HFFc6 (cell line): ENCODE measurements at regions not wholly inside any gene's neighbourhood (a gene's known extent, or its start where the extent isn't known, plus 50 kb on each side); places are given as distances from the start of the nearest gene placed in this dataset.

Experiments used
- DNase-seq: peaks from one replicate; pipeline ENCODE4 v3.0.0-alpha.2; 2018
- H3K27ac Mint-ChIP-seq: 2 replicates; pipeline ENCODE4 v1.8.0; 2020; ENCODE audit warnings: mild to moderate bottlenecking, mixed read lengths
- H3K27me3 Mint-ChIP-seq: 2 replicates; pipeline ENCODE4 v1.8.0; 2021; ENCODE audit warnings: mild to moderate bottlenecking, moderate library complexity, mixed read lengths; ENCODE audit not compliant: insufficient read depth
- H3K36me3 Mint-ChIP-seq: 2 replicates; pipeline ENCODE4 v1.8.0; 2021; ENCODE audit warnings: low read depth, mixed read lengths
- H3K4me1 Mint-ChIP-seq: 2 replicates; pipeline ENCODE4 v1.8.0; 2020; ENCODE audit warnings: low read depth, mixed read lengths
- H3K4me3 Mint-ChIP-seq: 2 replicates; pipeline ENCODE4 v1.8.0; 2020; ENCODE audit warnings: mild to moderate bottlenecking, moderate library complexity, mixed read lengths
- H3K9me3 Mint-ChIP-seq: 2 replicates; pipeline ENCODE4 v1.8.0; 2020; ENCODE audit warnings: mild to moderate bottlenecking, mixed read lengths
- TF ChIP-seq, protein P1 (sequence below): fragments of 200-600 bp; sonication (generic); IDR thresholded peaks from 2 replicates; pipeline ENCODE4 v1.5.0; 2021; ENCODE audit warnings: antibody characterized with exemption, mild to moderate bottlenecking

DNA sequence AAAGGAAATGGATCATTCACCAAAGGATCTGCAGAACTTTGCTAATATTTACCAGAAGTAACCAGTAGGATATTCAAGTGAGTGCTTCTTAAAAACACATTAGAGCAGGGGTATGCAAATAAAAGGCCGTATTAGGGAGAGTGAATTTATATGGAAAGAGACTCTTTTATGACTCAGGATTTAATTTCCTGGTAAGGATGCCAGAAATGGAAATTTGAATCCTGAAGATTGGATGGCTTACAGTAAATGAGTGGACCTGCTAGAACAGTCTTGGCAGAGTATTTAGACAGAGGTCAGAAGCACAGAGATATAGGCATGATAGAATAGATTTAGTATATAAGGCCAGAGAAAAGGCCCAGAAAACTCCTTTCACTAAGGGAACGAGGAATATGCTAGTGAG, 201.6 kb downstream of the SLITRK5 start:
- no peak for DNase-seq
- Mint-ChIP-seq H3K27ac (no peak overlapping the region), H3K4me3 (no peak overlapping the region), H3K27me3 (no peaks in the 10 kb centered on the region), H3K9me3 (peaks cover 10% of the 10 kb centered on the region), H3K4me1 (no peaks in the 10 kb centered on the region), H3K36me3 (no peaks in the 10 kb centered on the region)
- TF ChIP-seq, protein P1, sequence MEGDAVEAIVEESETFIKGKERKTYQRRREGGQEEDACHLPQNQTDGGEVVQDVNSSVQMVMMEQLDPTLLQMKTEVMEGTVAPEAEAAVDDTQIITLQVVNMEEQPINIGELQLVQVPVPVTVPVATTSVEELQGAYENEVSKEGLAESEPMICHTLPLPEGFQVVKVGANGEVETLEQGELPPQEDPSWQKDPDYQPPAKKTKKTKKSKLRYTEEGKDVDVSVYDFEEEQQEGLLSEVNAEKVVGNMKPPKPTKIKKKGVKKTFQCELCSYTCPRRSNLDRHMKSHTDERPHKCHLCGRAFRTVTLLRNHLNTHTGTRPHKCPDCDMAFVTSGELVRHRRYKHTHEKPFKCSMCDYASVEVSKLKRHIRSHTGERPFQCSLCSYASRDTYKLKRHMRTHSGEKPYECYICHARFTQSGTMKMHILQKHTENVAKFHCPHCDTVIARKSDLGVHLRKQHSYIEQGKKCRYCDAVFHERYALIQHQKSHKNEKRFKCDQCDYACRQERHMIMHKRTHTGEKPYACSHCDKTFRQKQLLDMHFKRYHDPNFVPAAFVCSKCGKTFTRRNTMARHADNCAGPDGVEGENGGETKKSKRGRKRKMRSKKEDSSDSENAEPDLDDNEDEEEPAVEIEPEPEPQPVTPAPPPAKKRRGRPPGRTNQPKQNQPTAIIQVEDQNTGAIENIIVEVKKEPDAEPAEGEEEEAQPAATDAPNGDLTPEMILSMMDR = no peak

GRCh38 chr13:87877477-87877876, 206.3 kb downstream of the SLITRK5 start:
- no peaks in the 10 kb centered on the region for H3K27me3 Mint-ChIP-seq
- no peaks in the 10 kb centered on the region; the same call in none of the 2 replicates for H3K9me3 Mint-ChIP-seq
- TF ChIP-seq, protein P1 = no peak
- no peak for DNase-seq
- H3K36me3 Mint-ChIP-seq = no peaks in the 10 kb centered on the region
- no peak overlapping the region for H3K27ac Mint-ChIP-seq
- no peaks in the 10 kb centered on the region for H3K4me1 Mint-ChIP-seq
- no peak overlapping the region for H3K4me3 Mint-ChIP-seq

DNA sequence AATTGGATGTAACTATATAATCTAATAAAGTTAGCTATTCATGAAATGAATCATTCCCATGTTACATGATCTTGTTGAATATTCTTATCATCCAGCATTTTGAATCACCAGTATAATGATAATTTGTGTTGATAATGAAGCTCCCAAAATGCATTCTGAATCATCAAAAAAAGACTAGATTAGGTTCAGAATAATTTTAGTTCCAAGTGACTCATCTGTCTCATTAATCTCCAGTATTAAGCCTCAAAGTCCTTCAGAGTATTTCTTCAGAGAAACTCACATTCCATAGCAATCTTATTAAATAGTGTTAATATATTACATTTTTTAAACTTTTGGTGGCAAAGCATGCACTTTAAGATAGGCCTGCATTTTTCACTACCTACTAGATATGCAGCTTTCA, 207.5 kb downstream of the SLITRK5 start:
- Mint-ChIP-seq H3K27me3 (no peaks in the 10 kb centered on the region), H3K27ac (no peak overlapping the region)
- no peak for DNase-seq

GRCh38 chr13:87884884-87885283, 213.7 kb downstream of the SLITRK5 start:
- H3K27ac Mint-ChIP-seq = no peak overlapping the region
- TF ChIP-seq, protein P1 = no peak
- no peaks in the 10 kb centered on the region for H3K27me3 Mint-ChIP-seq
- H3K9me3 Mint-ChIP-seq = peaks cover 24% of the 10 kb centered on the region
- no peaks in the 10 kb centered on the region for H3K36me3 Mint-ChIP-seq
- no peak overlapping the region for H3K4me3 Mint-ChIP-seq
- no peaks in the 10 kb centered on the region for H3K4me1 Mint-ChIP-seq
- DNase-seq = no peak

More for the DNA sequence above, 207.5 kb downstream of the SLITRK5 start:
- Mint-ChIP-seq H3K4me1 (no peaks in the 10 kb centered on the region), H3K36me3 (no peaks in the 10 kb centered on the region), H3K9me3 (peaks cover 6% of the 10 kb centered on the region), H3K4me3 (no peak overlapping the region)
- TF ChIP-seq, protein P1 = no peak

GRCh38 chr13:87887459-87888123, 216.4 kb downstream of the SLITRK5 start:
- TF ChIP-seq, protein P1 = no peak

More at GRCh38 chr13:87887459-87888123, 216.4 kb downstream of the SLITRK5 start:
- no peak for DNase-seq
- no peaks in the 10 kb centered on the region for H3K4me1 Mint-ChIP-seq
- H3K27ac Mint-ChIP-seq = no peak overlapping the region
- no peak overlapping the region for H3K4me3 Mint-ChIP-seq
- H3K9me3 Mint-ChIP-seq = peaks cover 37% of the 10 kb centered on the region
- H3K36me3 Mint-ChIP-seq = no peaks in the 10 kb centered on the region
- H3K27me3 Mint-ChIP-seq = peaks cover 1% of the 10 kb centered on the region
